ENCODE measurements at regions not wholly inside any gene's neighbourhood (a gene's known extent, or its start where the extent isn't known, plus 50 kb on each side); places are given as distances from the start of the nearest gene placed in this dataset.

DNA sequence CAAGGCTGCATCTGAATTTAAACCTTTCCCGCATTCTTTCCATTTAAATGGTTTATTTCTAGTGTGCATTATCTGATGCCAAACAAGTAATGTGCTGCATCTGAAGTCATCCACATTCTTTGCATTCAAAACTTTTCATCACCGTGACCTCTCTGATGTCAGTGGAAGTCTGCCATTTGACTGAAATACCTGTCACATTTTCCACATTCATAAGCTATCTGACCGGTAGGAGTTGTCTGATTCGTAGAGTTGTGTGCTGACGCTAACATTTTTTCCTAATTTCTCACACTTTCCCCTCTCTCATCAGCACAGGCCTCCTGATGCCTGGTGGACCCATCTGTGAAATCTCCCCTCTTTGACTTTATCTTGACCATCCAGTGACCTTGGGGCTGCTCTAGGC lies 79.9 kb upstream of the BARX2 start:
- H4K20me1 ChIP-seq (replicated peaks; ENCODE audit: insufficient read depth): no peaks in the 10 kb centered on the region
- Mint-ChIP-seq H3K4me3 (no peak overlapping the region), H3K27ac (no peak overlapping the region), H3K4me1 (peaks cover 24% of the 10 kb centered on the region), H3K27me3 (ENCODE audit: insufficient read depth, low read depth, poor library complexity) (peaks cover 4% of the 10 kb centered on the region), H3K36me3 (ENCODE audit: low read depth) (no peaks in the 10 kb centered on the region), H3K9me3 (no peaks in the 10 kb centered on the region)
- H3K4me1 ChIP-seq (ENCODE audit: insufficient read depth): peaks cover 12% of the 10 kb centered on the region
- no peak for DNase-seq (ENCODE audit: low spot score)
- no peaks in the 10 kb centered on the region for H3K36me3 ChIP-seq (ENCODE audit: insufficient read depth)
- no peaks in the 10 kb centered on the region for H3K79me2 ChIP-seq (replicated peaks; ENCODE audit: insufficient read depth)
- H3K4me2 ChIP-seq: no peak overlapping the region
- H2AFZ ChIP-seq: no peak overlapping the region
- H3K9me2 ChIP-seq (ENCODE audit: insufficient read depth): no peaks in the 10 kb centered on the region; the same call in 1 of the 2 replicates
- no peak overlapping the region for H3K27ac ChIP-seq (ENCODE audit: low read depth)
- no peak overlapping the region for H3K4me3 ChIP-seq
- no peak for ATAC-seq
- no peak for TF ChIP-seq JUNB (IDR thresholded peaks at IDR 0.05; ENCODE audit: unreplicated experiment)
- TF ChIP-seq POLR2AphosphoS5 (IDR thresholded peaks at IDR 0.05; ENCODE audit: low read depth): no peak
- TF ChIP-seq ZNF114 (CRISPR knock-in tag; IDR thresholded peaks at IDR 0.05): no peak
- TF ChIP-seq, protein P1, sequence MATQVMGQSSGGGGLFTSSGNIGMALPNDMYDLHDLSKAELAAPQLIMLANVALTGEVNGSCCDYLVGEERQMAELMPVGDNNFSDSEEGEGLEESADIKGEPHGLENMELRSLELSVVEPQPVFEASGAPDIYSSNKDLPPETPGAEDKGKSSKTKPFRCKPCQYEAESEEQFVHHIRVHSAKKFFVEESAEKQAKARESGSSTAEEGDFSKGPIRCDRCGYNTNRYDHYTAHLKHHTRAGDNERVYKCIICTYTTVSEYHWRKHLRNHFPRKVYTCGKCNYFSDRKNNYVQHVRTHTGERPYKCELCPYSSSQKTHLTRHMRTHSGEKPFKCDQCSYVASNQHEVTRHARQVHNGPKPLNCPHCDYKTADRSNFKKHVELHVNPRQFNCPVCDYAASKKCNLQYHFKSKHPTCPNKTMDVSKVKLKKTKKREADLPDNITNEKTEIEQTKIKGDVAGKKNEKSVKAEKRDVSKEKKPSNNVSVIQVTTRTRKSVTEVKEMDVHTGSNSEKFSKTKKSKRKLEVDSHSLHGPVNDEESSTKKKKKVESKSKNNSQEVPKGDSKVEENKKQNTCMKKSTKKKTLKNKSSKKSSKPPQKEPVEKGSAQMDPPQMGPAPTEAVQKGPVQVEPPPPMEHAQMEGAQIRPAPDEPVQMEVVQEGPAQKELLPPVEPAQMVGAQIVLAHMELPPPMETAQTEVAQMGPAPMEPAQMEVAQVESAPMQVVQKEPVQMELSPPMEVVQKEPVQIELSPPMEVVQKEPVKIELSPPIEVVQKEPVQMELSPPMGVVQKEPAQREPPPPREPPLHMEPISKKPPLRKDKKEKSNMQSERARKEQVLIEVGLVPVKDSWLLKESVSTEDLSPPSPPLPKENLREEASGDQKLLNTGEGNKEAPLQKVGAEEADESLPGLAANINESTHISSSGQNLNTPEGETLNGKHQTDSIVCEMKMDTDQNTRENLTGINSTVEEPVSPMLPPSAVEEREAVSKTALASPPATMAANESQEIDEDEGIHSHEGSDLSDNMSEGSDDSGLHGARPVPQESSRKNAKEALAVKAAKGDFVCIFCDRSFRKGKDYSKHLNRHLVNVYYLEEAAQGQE (IDR thresholded peaks at IDR 0.05; ENCODE audit: unreplicated experiment): no peak
- TF ChIP-seq STAT1 (IDR thresholded peaks at IDR 0.05; ENCODE audit: unreplicated experiment): no peak
- TF ChIP-seq NANOG (IDR thresholded peaks at IDR 0.05; ENCODE audit: borderline replicate concordance): no peak
- TF ChIP-seq, protein P2, sequence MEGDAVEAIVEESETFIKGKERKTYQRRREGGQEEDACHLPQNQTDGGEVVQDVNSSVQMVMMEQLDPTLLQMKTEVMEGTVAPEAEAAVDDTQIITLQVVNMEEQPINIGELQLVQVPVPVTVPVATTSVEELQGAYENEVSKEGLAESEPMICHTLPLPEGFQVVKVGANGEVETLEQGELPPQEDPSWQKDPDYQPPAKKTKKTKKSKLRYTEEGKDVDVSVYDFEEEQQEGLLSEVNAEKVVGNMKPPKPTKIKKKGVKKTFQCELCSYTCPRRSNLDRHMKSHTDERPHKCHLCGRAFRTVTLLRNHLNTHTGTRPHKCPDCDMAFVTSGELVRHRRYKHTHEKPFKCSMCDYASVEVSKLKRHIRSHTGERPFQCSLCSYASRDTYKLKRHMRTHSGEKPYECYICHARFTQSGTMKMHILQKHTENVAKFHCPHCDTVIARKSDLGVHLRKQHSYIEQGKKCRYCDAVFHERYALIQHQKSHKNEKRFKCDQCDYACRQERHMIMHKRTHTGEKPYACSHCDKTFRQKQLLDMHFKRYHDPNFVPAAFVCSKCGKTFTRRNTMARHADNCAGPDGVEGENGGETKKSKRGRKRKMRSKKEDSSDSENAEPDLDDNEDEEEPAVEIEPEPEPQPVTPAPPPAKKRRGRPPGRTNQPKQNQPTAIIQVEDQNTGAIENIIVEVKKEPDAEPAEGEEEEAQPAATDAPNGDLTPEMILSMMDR (conservative IDR thresholded peaks at IDR 0.05; ENCODE audit: low read depth in 2 of 2): no peak
- no peak for TF ChIP-seq EZH2 (IDR thresholded peaks at IDR 0.05; ENCODE audit: low read depth, unreplicated experiment)
- TF ChIP-seq, protein P3, sequence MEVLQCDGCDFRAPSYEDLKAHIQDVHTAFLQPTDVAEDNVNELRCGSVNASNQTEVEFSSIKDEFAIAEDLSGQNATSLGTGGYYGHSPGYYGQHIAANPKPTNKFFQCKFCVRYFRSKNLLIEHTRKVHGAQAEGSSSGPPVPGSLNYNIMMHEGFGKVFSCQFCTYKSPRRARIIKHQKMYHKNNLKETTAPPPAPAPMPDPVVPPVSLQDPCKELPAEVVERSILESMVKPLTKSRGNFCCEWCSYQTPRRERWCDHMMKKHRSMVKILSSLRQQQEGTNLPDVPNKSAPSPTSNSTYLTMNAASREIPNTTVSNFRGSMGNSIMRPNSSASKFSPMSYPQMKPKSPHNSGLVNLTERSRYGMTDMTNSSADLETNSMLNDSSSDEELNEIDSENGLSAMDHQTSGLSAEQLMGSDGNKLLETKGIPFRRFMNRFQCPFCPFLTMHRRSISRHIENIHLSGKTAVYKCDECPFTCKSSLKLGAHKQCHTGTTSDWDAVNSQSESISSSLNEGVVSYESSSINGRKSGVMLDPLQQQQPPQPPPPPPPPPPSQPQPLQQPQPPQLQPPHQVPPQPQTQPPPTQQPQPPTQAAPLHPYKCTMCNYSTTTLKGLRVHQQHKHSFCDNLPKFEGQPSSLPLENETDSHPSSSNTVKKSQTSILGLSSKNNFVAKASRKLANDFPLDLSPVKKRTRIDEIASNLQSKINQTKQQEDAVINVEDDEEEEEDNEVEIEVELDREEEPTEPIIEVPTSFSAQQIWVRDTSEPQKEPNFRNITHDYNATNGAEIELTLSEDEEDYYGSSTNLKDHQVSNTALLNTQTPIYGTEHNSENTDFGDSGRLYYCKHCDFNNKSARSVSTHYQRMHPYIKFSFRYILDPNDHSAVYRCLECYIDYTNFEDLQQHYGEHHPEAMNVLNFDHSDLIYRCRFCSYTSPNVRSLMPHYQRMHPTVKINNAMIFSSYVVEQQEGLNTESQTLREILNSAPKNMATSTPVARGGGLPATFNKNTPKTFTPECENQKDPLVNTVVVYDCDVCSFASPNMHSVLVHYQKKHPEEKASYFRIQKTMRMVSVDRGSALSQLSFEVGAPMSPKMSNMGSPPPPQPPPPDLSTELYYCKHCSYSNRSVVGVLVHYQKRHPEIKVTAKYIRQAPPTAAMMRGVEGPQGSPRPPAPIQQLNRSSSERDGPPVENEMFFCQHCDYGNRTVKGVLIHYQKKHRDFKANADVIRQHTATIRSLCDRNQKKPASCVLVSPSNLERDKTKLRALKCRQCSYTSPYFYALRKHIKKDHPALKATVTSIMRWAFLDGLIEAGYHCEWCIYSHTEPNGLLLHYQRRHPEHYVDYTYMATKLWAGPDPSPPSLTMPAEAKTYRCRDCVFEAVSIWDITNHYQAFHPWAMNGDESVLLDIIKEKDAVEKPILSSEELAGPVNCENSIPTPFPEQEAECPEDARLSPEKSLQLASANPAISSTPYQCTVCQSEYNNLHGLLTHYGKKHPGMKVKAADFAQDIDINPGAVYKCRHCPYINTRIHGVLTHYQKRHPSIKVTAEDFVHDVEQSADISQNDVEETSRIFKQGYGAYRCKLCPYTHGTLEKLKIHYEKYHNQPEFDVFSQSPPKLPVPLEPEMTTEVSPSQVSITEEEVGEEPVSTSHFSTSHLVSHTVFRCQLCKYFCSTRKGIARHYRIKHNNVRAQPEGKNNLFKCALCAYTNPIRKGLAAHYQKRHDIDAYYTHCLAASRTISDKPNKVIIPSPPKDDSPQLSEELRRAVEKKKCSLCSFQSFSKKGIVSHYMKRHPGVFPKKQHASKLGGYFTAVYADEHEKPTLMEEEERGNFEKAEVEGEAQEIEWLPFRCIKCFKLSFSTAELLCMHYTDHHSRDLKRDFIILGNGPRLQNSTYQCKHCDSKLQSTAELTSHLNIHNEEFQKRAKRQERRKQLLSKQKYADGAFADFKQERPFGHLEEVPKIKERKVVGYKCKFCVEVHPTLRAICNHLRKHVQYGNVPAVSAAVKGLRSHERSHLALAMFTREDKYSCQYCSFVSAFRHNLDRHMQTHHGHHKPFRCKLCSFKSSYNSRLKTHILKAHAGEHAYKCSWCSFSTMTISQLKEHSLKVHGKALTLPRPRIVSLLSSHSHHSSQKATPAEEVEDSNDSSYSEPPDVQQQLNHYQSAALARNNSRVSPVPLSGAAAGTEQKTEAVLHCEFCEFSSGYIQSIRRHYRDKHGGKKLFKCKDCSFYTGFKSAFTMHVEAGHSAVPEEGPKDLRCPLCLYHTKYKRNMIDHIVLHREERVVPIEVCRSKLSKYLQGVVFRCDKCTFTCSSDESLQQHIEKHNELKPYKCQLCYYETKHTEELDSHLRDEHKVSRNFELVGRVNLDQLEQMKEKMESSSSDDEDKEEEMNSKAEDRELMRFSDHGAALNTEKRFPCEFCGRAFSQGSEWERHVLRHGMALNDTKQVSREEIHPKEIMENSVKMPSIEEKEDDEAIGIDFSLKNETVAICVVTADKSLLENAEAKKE (CRISPR knock-in tag; IDR thresholded peaks at IDR 0.05): no peak
- TF ChIP-seq CREB1 (CRISPR knock-in tag; IDR thresholded peaks at IDR 0.05; ENCODE audit: low read depth): no peak
- TF ChIP-seq, protein P4, sequence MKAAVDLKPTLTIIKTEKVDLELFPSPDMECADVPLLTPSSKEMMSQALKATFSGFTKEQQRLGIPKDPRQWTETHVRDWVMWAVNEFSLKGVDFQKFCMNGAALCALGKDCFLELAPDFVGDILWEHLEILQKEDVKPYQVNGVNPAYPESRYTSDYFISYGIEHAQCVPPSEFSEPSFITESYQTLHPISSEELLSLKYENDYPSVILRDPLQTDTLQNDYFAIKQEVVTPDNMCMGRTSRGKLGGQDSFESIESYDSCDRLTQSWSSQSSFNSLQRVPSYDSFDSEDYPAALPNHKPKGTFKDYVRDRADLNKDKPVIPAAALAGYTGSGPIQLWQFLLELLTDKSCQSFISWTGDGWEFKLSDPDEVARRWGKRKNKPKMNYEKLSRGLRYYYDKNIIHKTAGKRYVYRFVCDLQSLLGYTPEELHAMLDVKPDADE (IDR thresholded peaks at IDR 0.05): no peak
- no peak for TF ChIP-seq EZH2phosphoT487 (IDR thresholded peaks at IDR 0.05; ENCODE audit: unreplicated experiment)
- no peaks in the 10 kb centered on the region for H3K27me3 ChIP-seq (ENCODE audit: insufficient read depth)
- H3F3A ChIP-seq (replicated peaks; ENCODE audit: low read depth): no peaks in the 10 kb centered on the region

Data from GM23338 (cell line).